ENCODE measurements at regions not wholly inside any gene's neighbourhood (a gene's known extent, or its start where the extent isn't known, plus 50 kb on each side); places are given as distances from the start of the nearest gene placed in this dataset.

DNA sequence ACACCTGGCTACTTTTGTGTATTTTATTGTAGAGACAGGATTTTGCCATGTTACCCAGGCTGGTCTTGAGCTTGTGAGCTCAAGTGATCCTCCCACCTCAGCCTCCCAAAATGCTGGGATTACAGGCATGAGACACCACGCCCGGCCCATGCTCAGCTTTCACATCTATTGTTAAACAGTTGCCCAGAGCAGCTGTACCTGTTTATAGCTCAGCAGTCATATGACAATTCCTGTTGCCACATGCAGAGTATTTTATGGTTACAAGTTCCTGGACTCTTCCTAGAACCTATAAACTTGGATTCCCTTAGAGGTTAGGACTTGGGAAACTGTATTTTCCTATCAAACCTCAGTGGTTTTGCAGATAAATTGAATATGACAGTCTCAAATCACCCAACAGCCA lies 188.3 kb upstream of the KCNG1 start:
- TF ChIP-seq, protein P1, sequence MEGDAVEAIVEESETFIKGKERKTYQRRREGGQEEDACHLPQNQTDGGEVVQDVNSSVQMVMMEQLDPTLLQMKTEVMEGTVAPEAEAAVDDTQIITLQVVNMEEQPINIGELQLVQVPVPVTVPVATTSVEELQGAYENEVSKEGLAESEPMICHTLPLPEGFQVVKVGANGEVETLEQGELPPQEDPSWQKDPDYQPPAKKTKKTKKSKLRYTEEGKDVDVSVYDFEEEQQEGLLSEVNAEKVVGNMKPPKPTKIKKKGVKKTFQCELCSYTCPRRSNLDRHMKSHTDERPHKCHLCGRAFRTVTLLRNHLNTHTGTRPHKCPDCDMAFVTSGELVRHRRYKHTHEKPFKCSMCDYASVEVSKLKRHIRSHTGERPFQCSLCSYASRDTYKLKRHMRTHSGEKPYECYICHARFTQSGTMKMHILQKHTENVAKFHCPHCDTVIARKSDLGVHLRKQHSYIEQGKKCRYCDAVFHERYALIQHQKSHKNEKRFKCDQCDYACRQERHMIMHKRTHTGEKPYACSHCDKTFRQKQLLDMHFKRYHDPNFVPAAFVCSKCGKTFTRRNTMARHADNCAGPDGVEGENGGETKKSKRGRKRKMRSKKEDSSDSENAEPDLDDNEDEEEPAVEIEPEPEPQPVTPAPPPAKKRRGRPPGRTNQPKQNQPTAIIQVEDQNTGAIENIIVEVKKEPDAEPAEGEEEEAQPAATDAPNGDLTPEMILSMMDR (conservative IDR thresholded peaks at IDR 0.05): no peak
- TF ChIP-seq ZFX (IDR thresholded peaks at IDR 0.05): no peak

Measured in C4-2B (cell line).